Jurkat, Clone E6-1 (cell line): ENCODE measurements at regions not wholly inside any gene's neighbourhood (a gene's known extent, or its start where the extent isn't known, plus 50 kb on each side); places are given as distances from the start of the nearest gene placed in this dataset.

Source experiments
- DNase-seq: peaks from one replicate; pipeline ENCODE4 v3.0.0-alpha.2; 2011; ENCODE audit warnings: low read depth, low spot score
- H3K4me3 ChIP-seq: 2 replicates; pipeline ENCODE4 v1.5.1; 2011; ENCODE audit warnings: mild to moderate bottlenecking, low read length, control low read depth, moderate library complexity

- H3K4me3 ChIP-seq: no peak overlapping the region
- no peak for DNase-seq
Observed at GRCh38 chr2:163213661-163214081, 375.1 kb upstream of the KCNH7 start.

GRCh38 chr2:163210430-163210918, 371.9 kb upstream of the KCNH7 start:
- no peak for DNase-seq
- H3K4me3 ChIP-seq: no peak overlapping the region

DNA sequence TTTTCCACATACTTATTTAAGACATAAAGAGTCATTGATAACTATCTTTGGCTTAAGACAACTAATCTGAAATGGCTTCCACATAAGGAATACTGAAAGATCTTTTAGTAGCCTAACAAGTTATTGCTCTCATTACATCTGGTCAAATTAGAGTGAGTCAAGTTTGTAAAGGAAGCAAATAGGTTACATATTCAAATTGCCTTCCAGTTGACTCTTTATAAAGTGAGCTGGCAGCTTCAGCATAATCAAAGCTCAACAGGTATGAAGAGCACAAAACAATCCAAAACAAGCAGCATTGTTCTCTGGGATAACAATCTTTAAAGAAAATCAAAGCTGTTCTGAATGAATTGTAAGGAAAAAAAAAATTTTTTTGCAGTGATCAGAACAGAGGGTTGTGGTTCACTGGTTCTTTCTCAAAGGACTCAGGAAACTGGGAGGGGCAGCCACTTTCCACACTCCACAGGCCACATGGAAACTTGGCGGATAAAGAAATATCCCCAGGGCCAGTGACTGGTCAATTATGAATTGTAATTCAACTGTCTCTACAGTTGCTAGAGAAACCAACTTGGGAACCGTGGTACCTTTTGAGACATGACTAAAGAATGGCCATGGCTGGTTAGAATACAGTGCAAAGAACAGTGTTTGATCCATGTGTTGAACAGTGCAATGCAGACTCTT, 369.3 kb upstream of the KCNH7 start:
- H3K4me3 ChIP-seq: no peak overlapping the region
- DNase-seq: no peak

DNA sequence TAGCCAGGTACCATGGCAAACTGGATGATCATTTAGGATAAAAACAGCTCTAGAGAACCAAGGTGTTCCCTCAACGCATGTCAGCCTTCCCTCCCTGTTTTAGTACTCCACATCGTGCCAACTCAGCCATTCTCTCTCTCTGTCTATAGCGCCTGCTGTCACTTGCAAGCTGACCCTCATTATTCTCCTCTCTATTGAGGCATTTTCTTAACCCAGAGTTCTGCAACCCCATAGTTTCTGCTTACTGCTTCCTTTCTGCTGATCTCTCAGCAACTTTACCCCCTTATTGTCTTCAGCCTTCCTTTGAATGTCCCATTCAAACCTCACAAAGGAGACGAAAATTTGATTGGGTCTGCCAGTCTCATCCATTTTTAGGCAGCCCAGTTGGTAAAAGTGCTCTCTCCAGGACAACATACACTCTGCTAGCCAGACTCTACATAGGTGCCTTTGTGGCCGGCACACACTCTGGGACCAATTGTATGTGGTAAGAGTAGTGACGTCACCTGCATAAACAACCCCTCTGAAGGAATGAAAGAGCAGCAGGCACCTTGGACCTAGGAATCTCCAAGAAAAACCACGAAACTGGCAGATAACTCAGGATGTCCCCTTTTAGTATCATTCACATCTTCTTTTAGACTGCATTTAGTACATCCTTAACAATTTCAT, 367.2 kb upstream of the KCNH7 start:
- no peak overlapping the region for H3K4me3 ChIP-seq

DNA sequence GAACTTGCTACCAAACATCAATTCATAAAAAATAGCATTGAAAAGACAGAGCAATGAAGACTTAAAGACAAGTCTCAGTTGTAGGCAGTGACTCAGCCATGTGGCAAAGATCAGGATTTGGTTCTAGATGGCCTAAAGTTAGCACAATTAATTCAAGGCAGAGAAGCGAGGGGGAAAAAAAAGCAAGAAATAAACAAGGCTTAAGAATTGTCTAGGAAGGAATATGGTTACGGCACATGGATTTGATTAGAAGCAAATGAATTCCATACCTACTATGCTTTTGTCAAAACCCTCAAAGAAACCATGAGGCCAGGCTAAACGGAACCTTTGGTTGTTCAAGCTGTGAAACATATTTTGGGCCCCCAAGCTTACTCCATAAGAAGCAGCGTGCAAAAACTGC, 362.2 kb upstream of the KCNH7 start:
- no peak overlapping the region for H3K4me3 ChIP-seq
- DNase-seq: no peak

More for the DNA sequence above, 367.2 kb upstream of the KCNH7 start:
- no peak for DNase-seq

DNA sequence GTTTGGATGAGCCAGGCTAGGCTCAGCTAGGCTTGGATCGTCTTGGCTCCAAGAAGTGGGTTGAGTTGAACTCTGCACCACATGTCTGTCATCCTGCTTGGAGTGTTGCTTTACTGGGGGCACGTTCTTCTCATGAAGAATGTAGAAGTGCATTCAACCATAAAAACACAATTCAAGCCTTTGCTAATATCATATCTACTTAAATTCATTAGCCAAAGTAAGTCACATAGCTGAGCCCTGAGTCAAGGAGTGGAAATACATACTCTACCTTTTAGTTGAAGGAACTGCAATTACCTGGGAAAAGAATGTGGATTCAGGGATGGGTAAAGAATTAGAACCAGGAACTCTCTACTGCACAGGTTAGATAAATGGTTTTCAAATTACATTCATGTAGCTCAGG, 360.4 kb upstream of the KCNH7 start:
- no peak for DNase-seq
- H3K4me3 ChIP-seq: no peak overlapping the region

- no peak overlapping the region for H3K4me3 ChIP-seq
- no peak for DNase-seq
Observed at GRCh38 chr2:163198007-163198406, 359.4 kb upstream of the KCNH7 start.

- no peak overlapping the region for H3K4me3 ChIP-seq
- peak; percentile 10 for DNase-seq
Observed at GRCh38 chr2:163191372-163191771, 352.8 kb upstream of the KCNH7 start.

DNA sequence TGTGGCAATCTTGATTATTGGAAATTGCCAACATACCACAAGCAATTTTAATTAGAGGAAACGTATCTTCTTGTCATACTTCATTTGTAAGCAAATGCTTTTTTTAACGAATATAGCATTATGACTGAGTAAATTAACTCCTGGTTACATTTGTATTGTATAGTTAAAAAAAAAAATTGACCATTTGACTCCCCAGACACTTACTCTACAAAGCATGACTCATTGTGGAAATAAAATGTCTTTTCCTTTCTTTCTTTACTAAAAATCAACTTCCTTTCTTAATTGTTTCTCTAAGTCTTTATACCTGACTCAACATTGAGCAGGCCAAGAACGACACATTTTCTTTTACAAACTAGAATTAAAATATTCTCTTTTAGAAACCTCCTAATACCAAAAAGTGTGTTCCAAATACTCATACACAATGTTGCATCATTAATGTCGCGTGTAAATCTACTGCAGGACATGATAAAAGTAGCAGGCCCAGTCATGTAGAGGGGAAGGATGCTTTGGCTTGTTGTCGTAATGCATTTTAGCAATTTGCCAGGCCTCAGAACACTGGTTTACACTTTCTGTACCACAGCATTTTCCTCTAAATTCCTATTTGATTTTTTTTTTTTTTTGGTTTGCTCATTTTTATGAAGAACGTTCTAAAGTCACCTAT, 349.6 kb upstream of the KCNH7 start:
- no peak overlapping the region for H3K4me3 ChIP-seq
- no peak for DNase-seq

GRCh38 chr2:163187119-163187518, 348.6 kb upstream of the KCNH7 start:
- DNase-seq: no peak
- H3K4me3 ChIP-seq: no peak overlapping the region

DNA sequence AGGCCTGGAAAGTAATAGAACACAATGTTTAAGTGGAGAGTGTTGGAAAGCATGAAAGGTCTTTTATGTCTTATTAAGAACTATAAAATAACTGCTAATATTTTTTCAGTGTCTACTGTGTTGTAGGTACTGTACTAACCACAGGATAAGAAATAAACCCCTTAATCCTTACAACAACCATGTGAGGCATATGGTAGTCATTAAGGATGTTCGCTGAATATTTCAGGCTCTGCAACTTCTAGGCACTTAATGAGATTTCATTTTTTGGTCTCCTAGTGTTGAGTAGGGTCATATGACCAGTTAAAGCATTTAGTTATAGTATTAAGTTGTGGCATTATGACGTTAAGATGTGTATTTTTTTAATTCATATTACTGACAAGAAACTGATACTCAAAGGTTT, 346.6 kb upstream of the KCNH7 start:
- H3K4me3 ChIP-seq: no peak overlapping the region

DNA sequence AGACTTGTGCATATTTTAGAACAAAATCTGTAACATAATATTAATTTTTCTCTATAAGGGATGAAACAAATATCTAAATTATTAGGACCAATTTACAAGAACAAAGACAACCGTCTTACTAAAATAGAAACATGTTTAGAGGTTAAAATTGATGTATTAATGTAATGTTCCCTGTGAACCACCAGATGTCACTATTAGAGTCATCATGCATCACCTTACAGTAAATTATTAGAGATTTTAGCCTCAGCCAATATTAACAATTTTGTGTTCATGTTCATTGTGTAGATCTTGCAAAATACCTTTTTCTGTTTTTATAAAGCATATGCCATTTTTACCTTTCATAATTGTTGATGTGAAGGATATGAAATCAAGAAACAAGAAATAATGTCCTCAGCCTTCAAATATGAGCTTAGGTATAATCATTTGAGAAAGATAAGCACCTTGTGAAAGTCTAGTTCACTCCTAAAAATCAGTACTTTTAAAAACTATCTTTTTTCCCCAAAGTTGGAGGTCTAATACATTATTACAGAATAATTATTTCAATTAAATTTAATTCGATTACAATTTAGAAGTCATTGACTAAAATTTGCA, 344.3 kb upstream of the KCNH7 start:
- no peak for DNase-seq
- H3K4me3 ChIP-seq: no peak overlapping the region

More for the DNA sequence above, 346.6 kb upstream of the KCNH7 start:
- no peak for DNase-seq

- no peak overlapping the region for H3K4me3 ChIP-seq
- DNase-seq: no peak
Observed at GRCh38 chr2:163177592-163177991, 339.0 kb upstream of the KCNH7 start.

DNA sequence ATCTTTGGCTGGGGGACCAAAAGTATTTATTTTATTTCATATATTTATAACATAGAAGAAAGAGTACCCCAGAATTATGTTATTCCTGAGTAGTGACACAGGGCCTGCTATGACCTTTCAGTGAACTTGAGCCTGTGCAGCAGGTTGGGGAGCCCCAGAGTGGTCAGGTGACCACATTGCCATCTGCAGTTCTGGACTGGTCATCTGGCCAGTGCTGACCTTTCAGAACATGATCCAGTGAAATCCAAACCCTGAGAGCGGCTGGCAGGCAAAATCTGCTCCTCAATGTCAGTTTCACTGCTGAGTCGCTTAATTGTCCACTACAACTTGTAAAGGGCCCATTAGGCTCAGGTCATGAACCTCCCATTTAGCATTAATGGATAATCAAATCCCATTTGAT, 336.7 kb upstream of the KCNH7 start:
- no peak overlapping the region for H3K4me3 ChIP-seq
- DNase-seq: no peak

DNA sequence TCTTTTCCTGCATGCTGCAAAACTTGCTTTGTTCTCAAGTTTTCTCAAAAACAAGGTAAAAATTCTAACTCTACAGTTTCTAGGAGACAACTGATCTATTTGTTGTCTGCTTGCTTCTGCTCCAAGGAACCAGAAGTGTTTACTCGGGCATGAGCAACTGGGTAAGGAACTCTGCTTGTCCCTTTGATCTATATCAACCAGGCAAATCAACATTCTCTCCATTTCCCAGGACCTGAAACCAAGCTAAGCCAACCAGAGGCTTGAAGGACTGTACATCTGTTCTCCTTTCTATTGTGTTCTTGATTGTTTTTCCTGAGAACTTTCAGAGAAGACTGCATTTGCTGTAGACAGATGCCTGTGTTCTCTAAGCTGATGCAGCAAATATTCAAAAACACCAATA, 335.0 kb upstream of the KCNH7 start:
- H3K4me3 ChIP-seq: no peak overlapping the region
- no peak for DNase-seq

DNA sequence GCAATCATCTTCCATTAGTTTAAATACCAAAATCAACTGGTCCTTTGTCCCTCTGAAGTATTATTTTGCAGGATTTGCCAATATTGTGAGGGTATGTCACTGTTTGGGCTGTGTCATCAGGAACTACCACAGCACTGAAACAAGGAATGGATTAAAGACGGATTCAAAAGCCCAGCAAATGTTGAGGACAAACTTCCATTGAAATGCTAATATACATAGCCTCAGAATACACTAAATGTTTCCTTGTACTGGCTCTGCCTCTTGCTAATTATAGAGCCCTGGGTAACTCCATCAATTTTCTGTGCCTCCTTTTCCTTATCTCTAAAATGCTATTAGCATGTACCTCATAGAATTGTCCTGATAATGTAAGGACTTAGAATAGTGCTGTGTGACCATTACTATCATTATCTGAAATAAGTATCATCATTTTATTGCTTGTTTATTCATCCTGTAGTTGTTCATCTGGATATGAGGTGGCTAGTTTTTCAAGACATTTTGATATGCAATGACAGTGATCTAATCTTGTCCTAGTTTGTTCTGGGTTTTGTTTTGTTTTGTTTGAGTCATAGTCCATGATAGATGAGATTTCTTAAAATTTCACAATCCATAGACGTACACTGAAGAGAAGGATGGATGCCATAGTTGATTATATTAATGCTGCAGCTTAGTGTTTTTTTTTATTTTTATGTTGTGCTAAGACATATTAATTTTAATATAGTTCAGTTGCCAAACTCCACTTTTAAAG, 333.4 kb upstream of the KCNH7 start:
- no peak for DNase-seq
- H3K4me3 ChIP-seq: no peak overlapping the region

DNA sequence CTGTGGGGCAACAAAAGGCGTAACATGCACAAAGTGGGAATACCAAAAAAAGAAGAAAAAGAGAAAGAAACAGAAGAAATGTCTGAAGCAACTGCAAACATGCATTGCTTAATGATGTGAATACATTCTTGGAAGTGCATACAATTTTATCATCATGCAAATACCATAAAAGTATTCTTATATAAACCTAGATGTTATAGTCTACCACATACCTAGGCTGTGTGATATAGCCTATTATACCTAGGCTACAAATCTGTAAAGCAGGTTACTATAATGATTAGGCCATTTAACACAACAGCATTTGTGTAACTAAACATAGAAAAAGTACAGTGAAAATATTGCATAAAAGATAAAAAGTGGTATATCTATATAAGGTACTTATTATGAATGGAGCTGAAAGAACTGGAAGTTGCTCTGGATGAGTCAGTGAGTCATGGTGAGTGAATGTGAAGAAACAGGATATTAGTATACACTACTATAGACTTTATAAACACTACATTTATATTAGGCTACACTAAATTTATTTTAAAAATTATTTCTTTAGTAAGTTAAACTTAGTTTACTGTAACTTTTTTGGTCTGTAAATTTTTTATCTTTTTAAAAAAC, 319.4 kb upstream of the KCNH7 start:
- no peak for DNase-seq
- no peak overlapping the region for H3K4me3 ChIP-seq

DNA sequence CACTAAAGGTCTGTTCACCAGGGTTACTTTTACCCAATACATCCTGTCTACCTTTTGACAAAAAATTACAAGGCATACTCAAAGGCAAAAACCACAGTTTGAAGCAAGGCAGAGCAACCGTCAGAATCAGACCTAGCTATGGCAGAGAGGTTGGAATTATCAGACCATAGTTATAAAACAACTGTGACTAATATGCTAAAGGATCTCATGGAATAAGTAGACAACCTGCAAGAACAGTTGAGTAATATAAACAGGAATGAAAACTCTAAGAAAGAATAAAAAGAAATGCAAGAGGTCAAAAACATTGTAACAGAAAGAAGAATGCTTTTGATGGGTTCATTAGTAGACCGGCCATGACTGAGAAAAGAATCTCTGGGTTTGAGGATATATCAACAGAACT, 318.8 kb upstream of the KCNH7 start:
- H3K4me3 ChIP-seq: no peak overlapping the region
- DNase-seq: no peak

DNA sequence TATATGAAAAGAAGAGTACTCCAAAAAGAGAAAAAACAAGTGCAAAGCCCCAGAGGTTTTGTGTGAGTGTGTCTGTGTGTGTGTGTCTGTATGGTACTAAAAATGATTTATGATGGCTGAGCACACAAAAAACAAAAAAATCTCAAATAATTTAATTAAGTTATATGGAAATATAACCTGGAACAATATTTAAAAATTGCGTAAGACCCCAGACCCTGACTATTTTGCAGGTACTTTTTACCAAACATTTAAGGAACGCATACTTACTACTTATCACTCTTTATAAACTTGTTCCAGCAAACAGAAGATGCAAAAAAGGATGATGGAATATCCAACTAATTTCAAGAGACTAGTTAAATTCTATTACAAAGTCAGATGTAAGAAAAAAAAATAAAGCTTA, 317.4 kb upstream of the KCNH7 start:
- H3K4me3 ChIP-seq: no peak overlapping the region
- DNase-seq: no peak
